Heart left ventricle (tissue), 16 donors: ENCODE measurements at regions not wholly inside any gene's neighbourhood (a gene's known extent, or its start where the extent isn't known, plus 50 kb on each side); places are given as distances from the start of the nearest gene placed in this dataset.

Experiments used
- ATAC-seq, 4 donors: fragments of 200-7000 bp; cut with Tn5 transposase; one replicate each; pipeline ENCODE4 v1.9.1; 2020 to 2022; ENCODE audit warnings: moderate library complexity in 4 of 4, mild to moderate bottlenecking in 3 of 4, moderate number of reproducible peaks in 1 of 4
- DNase-seq, 5 donors: peaks; one replicate each; pipeline ENCODE4 v3.0.0-alpha.2; 2020
- H3K27ac ChIP-seq, 12 donors: fragments of 200-600 bp; sonication (generic) in 4 of 12; one replicate each; pipeline versions ENCODE4 v1.5.0 to v1.8.0; 2016 to 2022; ENCODE audit warnings: mild to moderate bottlenecking in 2 of 12
- H3K27me3 ChIP-seq, 9 donors: fragments of 200-600 bp; sonication (generic) in 2 of 9; one replicate each; pipeline versions ENCODE4 v1.5.1 to v1.8.0; 2016 to 2022; ENCODE audit warnings: mild to moderate bottlenecking in 3 of 9
- H3K36me3 ChIP-seq, 9 donors: fragments of 200-600 bp; sonication (generic) in 2 of 9; one replicate each; pipeline versions ENCODE4 v1.5.0 to v1.8.0; 2018 to 2022; ENCODE audit warnings: mild to moderate bottlenecking in 2 of 9
- H3K4me1 ChIP-seq, 12 donors: fragments of 200-600 bp; sonication (generic) in 4 of 12; one replicate each; pipeline versions ENCODE4 v1.5.0 to v1.8.0; 2016 to 2022; ENCODE audit warnings: mild to moderate bottlenecking in 3 of 12
- H3K4me3 ChIP-seq, 12 donors: fragments of 200-600 bp; sonication (generic) in 4 of 12; one replicate each; pipeline versions ENCODE4 v1.5.0 to v1.8.0; 2017 to 2022; ENCODE audit warnings: mild to moderate bottlenecking in 9 of 12, moderate library complexity in 4 of 12
- H3K9me3 ChIP-seq, 12 donors: fragments of 200-600 bp; sonication (generic) in 4 of 12; one replicate each; pipeline versions ENCODE4 v1.5.0 to v1.8.0; 2016 to 2022; ENCODE audit warnings: mild to moderate bottlenecking in 1 of 12
- POLR2A ChIP-seq, 2 donors: fragments of 450-650 bp; IDR thresholded peaks; one replicate each; pipeline ENCODE4 v1.6.1; 2017; ENCODE audit warnings: antibody characterized with exemption in 2 of 2, mild to moderate bottlenecking in 2 of 2, moderate library complexity in 2 of 2
- WGBS, 4 donors: extraction: QIAGEN DNeasy Blood & Tissue Kit in 2 of 4; methylation state at CpG; one replicate each; pipeline versions ENCODE4 v1.1.5 to v1.1.7; 2013 to 2018; 5-methylcytosine and 5-hydroxymethylcytosine counted together
- intact Hi-C, 10 donors: fragments of 100-400 bp; cut with DNase I; formaldehyde crosslinking; loops; one replicate each; pipeline versions ENCODE4 v1.11.1 to v1.14.2; 2022
- TF ChIP-seq, protein P1 (sequence below), 12 donors: fragments of 200-600 bp; sonication (generic) in 4 of 12; IDR thresholded peaks; one replicate each; pipeline versions ENCODE4 v1.5.0 to v1.8.0; 2018 to 2022; ENCODE audit warnings: antibody characterized with exemption in 12 of 12, mild to moderate bottlenecking in 5 of 12
- donor health status: ischemic (EF 13 %, LVEDD 7.1; RV severe dilation, severe dysfunction).
- donor health status: healthy with polysubstance abuse.
- donor health status: DM: no; HTN: yes; CAD: no.
- donor health status: DM: no; HTN: no; CAD: no.
- donor health status: ischemic (EF 25% LVEDD 6.9; RV normal size, moderate dysfunction).
- donor health status: ischemic (EF 25% LVEDD 5.7; RV mildly dilated, moderate dysfunction).
- donor health status: healthy.
- donor health status: DM: yes; HTN: yes; CAD: no.
- donor health status: ischemic (EF 35%, LVEDD 5.7; RV mildly dilated, moderate dysfunction).
- donor health status: nonischemic (EF 11% LVEDD 7.7; RV severe dilation, severe dysfunction).
- donor health status: DM: yes; HTN: yes; CAD: no.
- donor health status: PGD.
- donor health status: ischemic (EF 29% LVEDD 5.4; RV normal size, mild dysfunction).
- donor health status: nonischemic (EF 23%, LVEDD 6.1; RV moderate dilation, normal function).

- DNase-seq (no peak), ATAC-seq (no peak)
- WGBS, 4 donors: 53 to 71% (median 57%) methylated on average over 1 of the region's 1 CpG
- Histone ChIP-seq H3K4me3 (no peak overlapping the region), H3K27me3 (no peaks in the 10 kb centered on the region), H3K4me1 (no peaks in the 10 kb centered on the region), H3K9me3 (peaks cover 0 to 13% (median 3%) of the 10 kb centered on the region in 12 donors), H3K27ac (no peak overlapping the region), H3K36me3 (no peaks in the 10 kb centered on the region)
- intact Hi-C loops: no loop called here
- TF ChIP-seq POLR2A (IDR thresholded peaks at IDR 0.05): no peak
- TF ChIP-seq, protein P1, sequence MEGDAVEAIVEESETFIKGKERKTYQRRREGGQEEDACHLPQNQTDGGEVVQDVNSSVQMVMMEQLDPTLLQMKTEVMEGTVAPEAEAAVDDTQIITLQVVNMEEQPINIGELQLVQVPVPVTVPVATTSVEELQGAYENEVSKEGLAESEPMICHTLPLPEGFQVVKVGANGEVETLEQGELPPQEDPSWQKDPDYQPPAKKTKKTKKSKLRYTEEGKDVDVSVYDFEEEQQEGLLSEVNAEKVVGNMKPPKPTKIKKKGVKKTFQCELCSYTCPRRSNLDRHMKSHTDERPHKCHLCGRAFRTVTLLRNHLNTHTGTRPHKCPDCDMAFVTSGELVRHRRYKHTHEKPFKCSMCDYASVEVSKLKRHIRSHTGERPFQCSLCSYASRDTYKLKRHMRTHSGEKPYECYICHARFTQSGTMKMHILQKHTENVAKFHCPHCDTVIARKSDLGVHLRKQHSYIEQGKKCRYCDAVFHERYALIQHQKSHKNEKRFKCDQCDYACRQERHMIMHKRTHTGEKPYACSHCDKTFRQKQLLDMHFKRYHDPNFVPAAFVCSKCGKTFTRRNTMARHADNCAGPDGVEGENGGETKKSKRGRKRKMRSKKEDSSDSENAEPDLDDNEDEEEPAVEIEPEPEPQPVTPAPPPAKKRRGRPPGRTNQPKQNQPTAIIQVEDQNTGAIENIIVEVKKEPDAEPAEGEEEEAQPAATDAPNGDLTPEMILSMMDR (IDR thresholded peaks at IDR 0.05): no peak
Measured at GRCh38 chr10:33602278-33602677, 267.8 kb upstream of the NRP1 start.

- no peaks in the 10 kb centered on the region for H3K4me1 ChIP-seq
Measured at GRCh38 chr10:33600381-33600780, 265.9 kb upstream of the NRP1 start.

GRCh38 chr10:33596422-33596821, 262.0 kb upstream of the NRP1 start:
- no peaks in the 10 kb centered on the region for H3K36me3 ChIP-seq
- no peak overlapping the region for H3K4me3 ChIP-seq
- ATAC-seq: no peak
- H3K27me3 ChIP-seq: no peaks in the 10 kb centered on the region
- DNase-seq: no peak
- no peaks in the 10 kb centered on the region for H3K4me1 ChIP-seq
- H3K27ac ChIP-seq: no peak overlapping the region
- 71 to 76% (median 75%) methylated on average over 6 of the region's 6 CpGs for WGBS, 4 donors
- intact Hi-C loops: no loop called here
- peaks cover 0 to 13% (median 3%) of the 10 kb centered on the region in 12 donors for H3K9me3 ChIP-seq
- TF ChIP-seq, protein P1 (IDR thresholded peaks at IDR 0.05): no peak
- TF ChIP-seq POLR2A (IDR thresholded peaks at IDR 0.05): no peak

More at GRCh38 chr10:33600381-33600780, 265.9 kb upstream of the NRP1 start:
- Histone ChIP-seq H3K4me3 (no peak overlapping the region), H3K9me3 (peaks cover 0 to 13% (median 3%) of the 10 kb centered on the region in 12 donors), H3K36me3 (no peaks in the 10 kb centered on the region), H3K27ac (no peak overlapping the region), H3K27me3 (no peaks in the 10 kb centered on the region)
- intact Hi-C loops: no loop called here
- DNase-seq (no peak), ATAC-seq (no peak)
- WGBS, 4 donors: 66 to 77% (median 73%) methylated on average over 3 of the region's 3 CpGs
- TF ChIP-seq, protein P1 (IDR thresholded peaks at IDR 0.05): no peak
- no peak for TF ChIP-seq POLR2A (IDR thresholded peaks at IDR 0.05)

DNA sequence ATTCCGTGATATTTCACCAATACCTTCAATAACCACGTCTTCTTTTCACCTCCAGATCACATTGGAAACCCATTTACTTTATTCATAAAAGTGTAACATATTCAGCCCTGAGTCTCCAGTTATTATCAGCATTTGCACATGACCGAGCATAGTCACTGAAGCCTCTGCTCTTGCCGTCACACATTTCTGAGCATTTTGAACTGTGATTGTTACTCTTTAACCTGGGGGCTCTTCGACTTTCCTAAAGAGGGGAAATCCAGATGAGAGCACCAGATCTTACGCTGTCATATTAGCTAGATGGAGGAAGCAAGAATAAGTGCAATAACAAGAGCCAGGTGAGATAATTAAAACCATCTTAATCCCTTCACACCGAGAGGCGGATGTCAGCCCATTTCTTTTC, 260.0 kb upstream of the NRP1 start:
- no peak overlapping the region for H3K4me3 ChIP-seq
- DNase-seq (no peak), ATAC-seq (no peak)
- no peaks in the 10 kb centered on the region for H3K36me3 ChIP-seq
- intact Hi-C loops: no loop called here
- H3K9me3 ChIP-seq: peaks cover 0 to 8% (median 3%) of the 10 kb centered on the region in 12 donors
- no peaks in the 10 kb centered on the region for H3K4me1 ChIP-seq
- TF ChIP-seq POLR2A (IDR thresholded peaks at IDR 0.05): no peak
- TF ChIP-seq, protein P1 (IDR thresholded peaks at IDR 0.05): no peak
- H3K27ac ChIP-seq: no peak overlapping the region
- 89 to 92% (median 92%) methylated on average over 8 of the region's 8 CpGs for WGBS, 4 donors
- no peaks in the 10 kb centered on the region for H3K27me3 ChIP-seq
